NCI-H2196 (cell line): ENCODE measurements at regions not wholly inside any gene's neighbourhood (a gene's known extent, or its start where the extent isn't known, plus 50 kb on each side); places are given as distances from the start of the nearest gene placed in this dataset.

ENCODE experiments used
- DNase-seq: peaks from one replicate; lab custom pipeline; 2025; ENCODE audit not compliant: unreplicated experiment; lab: John Stamatoyannopoulos, UW

GRCh38 chr4:178351185-178351584 is 908.9 kb upstream of the AGA start:
- no peak for DNase-seq

- DNase-seq: no peak
These were observed 914.5 kb upstream of the AGA start for GRCh38 chr4:178356725-178357124.

DNA sequence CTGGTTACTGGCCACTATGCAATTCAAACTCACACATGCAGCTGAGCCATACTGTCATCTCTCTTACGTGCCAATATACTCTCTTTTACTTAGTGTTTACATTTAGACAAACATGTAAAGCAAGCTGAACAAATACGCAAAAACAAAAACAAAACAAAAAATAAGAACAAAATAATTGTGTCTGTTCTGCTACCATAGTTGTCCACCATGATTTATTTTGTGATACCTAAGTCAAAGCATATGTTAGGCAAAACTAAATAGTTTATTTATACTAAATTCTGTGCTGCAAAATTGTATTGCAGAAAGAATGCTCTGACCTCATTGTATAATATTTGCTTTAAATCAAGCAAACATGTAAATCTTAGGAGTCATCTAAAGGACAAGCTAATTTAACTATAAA is 943.2 kb upstream of the AGA start:
- no peak for DNase-seq

DNA sequence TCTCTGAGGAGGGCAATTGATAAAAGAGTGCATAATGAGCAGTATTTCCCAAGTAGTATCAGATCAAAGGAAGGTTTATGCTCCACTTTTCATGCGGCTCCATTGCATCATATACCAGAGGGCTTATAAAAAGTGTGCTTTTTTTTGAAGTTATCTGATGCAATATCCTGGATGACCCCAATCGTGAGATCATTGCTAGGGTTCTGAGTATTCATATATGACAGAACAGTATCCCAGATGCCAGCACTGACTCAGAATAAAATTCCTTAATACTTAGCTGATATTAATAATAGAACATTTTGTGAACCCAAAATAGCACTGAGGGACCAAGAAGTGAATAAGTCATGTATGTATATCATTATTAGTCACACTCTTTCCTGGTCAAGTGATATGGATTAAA is 945.5 kb upstream of the AGA start:
- DNase-seq: no peak

DNA sequence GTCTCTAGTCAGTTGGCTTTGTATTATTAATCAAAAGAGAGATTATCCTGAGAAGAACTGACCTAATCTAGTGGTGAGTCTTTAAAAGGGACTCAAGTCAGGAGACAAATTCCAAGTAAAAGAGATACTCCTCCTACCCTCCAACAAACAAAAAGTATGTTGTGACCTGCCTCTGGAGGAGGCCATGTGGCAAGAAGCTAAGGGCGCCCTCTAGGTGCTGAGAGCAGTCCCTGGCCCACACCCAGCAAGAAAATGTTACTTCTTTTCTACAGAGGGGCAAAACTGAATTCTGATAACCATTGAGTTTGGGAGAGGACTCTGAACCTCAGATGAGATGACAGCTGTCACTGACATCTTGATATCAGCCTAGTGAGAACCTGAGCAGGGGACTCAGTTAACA is 953.6 kb upstream of the AGA start:
- DNase-seq: no peak

- DNase-seq: no peak
These were observed 970.2 kb upstream of the AGA start for GRCh38 chr4:178412455-178412854.

GRCh38 chr4:178414042-178414441 is 971.8 kb upstream of the AGA start:
- DNase-seq: no peak

GRCh38 chr4:178414881-178415446 is 972.7 kb upstream of the AGA start:
- DNase-seq: no peak

DNA sequence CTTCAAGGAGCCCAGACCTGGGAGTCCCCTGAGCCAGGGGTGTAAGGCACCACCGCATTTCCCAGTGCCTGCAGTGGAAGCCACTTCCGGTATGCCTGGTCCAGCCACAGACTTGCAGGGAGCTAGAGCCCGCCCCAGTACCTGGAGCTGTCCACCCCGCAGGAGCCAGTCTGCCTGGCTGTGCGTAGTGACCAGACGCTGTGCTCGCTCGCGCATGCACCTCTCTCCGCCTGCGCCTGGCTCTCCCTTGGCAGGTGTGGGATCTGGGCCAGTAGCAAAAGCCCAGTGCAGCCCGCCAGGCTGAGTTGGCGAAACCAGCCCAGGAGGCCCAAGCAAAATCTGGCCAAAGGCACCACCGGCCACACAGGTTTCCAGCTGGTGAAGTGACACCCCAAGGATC is 973.7 kb upstream of the AGA start:
- no peak for DNase-seq

GRCh38 chr4:178423366-178423765 is 981.1 kb upstream of the AGA start:
- DNase-seq: no peak

DNA sequence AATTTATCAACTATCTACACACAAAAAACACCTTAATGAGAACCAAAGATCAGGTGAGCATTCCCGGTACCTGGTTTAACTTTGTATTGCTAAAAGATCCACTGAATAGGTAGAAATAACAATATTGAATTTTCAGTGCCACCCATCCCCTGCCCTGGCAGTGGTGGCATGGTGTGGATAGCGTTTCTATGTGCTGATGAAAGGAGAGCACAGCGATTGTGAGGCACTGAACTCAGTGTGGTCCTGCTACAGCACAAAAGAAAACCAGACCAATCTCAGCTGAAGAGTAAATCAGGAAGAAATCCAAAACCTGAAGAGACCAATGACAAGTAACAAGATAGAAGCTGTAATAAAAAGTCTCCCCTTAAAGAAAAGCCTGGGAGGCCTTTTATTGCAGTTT is 984.6 kb upstream of the AGA start:
- no peak for DNase-seq

- DNase-seq: no peak
These were observed 985.4 kb upstream of the AGA start for GRCh38 chr4:178427663-178428062.

DNA sequence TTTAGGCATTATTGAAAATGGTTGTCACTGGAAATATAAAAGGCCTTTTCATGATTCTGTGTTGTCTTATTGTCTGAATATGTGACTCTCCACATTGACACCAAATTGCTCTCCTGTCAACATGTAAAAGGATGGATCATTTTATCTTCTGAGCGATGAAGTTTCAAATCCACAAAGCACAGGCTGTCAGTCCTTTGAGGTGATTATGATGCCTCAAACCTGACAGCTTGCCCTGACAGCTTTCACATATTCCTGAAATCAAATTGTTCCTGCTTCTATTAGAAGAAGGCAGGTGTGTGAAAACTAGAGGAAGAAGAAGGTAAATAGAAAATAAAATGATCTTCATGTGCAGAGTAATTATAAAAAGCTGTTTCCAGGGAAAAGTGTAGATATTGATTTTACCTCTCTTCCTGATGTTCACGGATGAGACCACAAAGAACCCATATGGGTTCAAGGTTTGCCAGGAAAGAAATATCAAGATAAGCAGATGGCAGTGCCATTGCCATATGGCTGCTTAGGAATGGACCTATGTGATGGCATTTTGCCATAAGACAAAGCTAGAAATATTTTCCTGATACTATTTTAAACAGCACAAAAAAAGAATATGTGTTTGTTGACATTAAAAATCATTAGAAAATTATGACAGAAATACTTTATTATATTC is 1006.3 kb upstream of the AGA start:
- DNase-seq: no peak

DNA sequence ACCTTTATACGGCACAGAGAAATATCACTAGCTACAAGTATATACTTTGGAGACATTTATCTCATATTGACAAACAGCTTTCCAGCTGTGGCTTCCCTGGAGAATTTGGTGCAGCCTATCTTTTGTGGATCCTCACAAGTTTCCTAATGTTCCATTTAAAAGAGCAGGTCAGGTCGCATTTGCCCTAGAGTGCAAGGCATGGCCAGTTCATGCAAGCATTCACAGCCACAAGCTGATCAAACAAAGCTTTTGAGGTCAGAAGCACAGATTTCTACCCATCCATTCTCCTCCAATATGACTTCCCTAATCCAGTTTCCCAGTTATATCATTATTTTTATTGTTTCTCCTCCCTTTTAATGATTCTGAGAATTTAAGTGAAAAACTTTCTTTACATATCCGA is 1008.4 kb upstream of the AGA start:
- DNase-seq: no peak

- DNase-seq: no peak
These were observed 1010.8 kb upstream of the AGA start for GRCh38 chr4:178453057-178453456.

GRCh38 chr4:178457286-178457685 is 1015.0 kb upstream of the AGA start:
- DNase-seq: no peak

DNA sequence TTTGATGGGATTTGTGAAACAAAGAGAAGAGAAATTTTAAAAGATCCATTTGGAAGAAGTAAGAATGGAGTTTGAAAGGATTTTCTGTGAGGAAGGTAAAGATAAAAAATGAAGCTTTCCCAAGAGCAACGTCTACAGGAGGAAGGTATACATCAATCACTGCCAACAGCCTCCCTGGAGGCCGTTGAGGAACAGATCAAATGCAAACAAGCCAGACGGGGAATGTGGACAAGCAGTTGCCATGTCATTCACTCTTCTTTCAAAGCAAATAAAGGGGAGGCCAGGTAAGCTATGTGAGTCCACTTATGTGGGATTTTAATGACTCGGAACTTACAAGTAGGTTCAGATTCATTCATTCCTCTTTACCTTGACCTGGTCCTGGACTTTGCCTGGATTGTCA is 1020.5 kb upstream of the AGA start:
- DNase-seq: no peak

DNA sequence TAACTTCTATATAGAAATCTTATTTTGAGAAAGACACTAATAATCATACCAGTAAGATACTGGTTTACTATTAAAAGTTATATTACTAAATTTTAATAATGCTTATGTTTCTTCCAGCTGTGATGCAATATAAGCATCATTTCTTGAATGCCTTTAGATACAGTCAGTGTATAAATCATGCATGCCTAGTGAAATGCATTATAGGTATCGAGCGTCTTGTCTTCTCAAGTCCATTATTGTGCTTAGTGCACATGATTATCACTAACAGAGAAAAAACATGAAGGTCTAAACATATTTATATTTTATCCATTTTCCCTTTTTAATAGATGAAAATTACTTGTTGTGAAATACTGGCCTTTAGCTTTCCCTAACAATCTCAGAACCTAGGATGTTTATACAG is 1021.5 kb upstream of the AGA start:
- no peak for DNase-seq

DNA sequence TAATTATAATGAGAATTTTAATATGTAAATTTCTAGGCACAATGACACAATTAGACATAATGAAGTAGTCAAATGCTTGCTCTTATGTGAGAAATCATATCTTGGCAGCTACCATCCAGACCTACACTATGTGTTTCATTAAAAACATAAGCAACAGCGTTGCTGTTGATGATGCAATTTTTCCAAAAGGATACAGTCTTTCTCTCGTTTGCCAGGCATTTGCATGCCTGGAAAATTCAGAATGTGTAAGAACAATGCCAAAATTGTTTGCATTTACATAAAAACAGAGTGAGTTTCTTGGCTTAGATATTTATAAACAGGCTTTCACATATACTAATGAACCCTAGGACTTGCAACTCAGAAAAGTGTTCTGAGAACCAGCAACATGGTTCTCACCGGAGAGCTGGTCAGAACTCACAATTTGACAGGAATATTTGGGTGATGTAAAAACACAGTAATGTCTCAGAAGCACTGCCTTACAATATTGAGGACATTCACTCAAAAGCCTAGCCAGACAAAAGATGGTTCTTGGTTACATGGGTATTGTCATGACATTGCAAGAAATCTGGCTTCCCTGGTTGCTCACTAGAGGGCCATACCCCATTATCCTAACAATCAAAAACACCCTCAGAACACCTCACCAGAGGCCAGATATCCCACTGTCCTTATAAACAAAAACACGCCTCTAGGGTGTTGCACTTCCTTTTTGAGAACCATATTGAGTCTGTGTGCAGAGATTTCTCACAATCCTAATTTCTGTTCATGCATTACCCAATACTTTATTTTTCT is 1029.0 kb upstream of the AGA start:
- no peak for DNase-seq

- DNase-seq: no peak
These were observed 1029.8 kb upstream of the AGA start for GRCh38 chr4:178471994-178472393.

- DNase-seq: no peak
These were observed 1037.9 kb upstream of the AGA start for GRCh38 chr4:178480105-178480504.

- DNase-seq: no peak
These were observed 1038.6 kb upstream of the AGA start for GRCh38 chr4:178480881-178481280.

DNA sequence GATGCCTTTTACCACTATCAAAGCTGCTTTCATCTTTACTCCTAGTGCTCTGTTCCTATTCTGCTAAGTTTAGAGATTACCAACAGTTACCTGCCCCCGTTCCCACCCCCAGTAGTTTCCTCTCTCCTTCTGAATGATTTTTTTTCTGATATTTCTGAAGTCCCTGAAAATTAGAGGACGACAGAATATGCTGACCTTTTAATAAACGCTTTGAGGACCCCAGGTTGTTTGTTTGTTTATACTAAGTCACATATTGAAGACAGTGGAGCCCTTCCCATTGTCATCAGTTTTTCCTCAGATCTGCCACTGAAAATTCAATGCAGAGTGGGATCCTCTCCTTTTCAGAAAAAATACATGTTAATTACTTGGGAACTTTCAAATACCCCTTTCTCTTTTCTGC is 1039.3 kb upstream of the AGA start:
- no peak for DNase-seq
